Esophagus squamous epithelium (tissue), 4 donors: ENCODE measurements at regions not wholly inside any gene's neighbourhood (a gene's known extent, or its start where the extent isn't known, plus 50 kb on each side); places are given as distances from the start of the nearest gene placed in this dataset.

Experiments used
- CTCF ChIP-seq, 6 experiments: fragments of 450-650 bp in 4 of 6; fragments of 200-600 bp in 2 of 6; sonication (generic) in 2 of 6; IDR thresholded peaks; one replicate each; pipeline ENCODE4 v1.5.1; 2016 to 2019; ENCODE audit warnings: antibody characterized with exemption in 6 of 6, mild to moderate bottlenecking in 4 of 6, moderate library complexity in 4 of 6
- POLR2A ChIP-seq, 4 donors: fragments of 450-650 bp; IDR thresholded peaks; one replicate each; pipeline ENCODE4 v1.6.1; 2017; ENCODE audit warnings: antibody characterized with exemption in 4 of 4, mild to moderate bottlenecking in 4 of 4, moderate library complexity in 3 of 4

- TF ChIP-seq CTCF (IDR thresholded peaks at IDR 0.05) (no peak), POLR2A (IDR thresholded peaks at IDR 0.05) (no peak)
Measured at GRCh38 chr15:37801529-37801928, 132.9 kb upstream of the TMCO5A start.
